Hepatocyte (in vitro differentiated cells): ENCODE measurements at regions not wholly inside any gene's neighbourhood (a gene's known extent, or its start where the extent isn't known, plus 50 kb on each side); places are given as distances from the start of the nearest gene placed in this dataset.

Source experiments
- EZH2 ChIP-seq: fragments of 200-600 bp; sonication (generic); IDR thresholded peaks from 2 replicates; pipeline ENCODE4 v1.6.1; 2016; ENCODE audit warnings: antibody characterized with exemption, mild to moderate bottlenecking, borderline replicate concordance
- EZH2phosphoT487 ChIP-seq: fragments of 200-600 bp; sonication (generic); IDR thresholded peaks from one replicate; pipeline ENCODE4 v1.6.1; 2018; ENCODE audit warnings: antibody characterized with exemption, mild to moderate bottlenecking, low read depth, moderate library complexity; ENCODE audit not compliant: unreplicated experiment, severe bottlenecking
- TF ChIP-seq, protein P1 (sequence below): fragments of 200-600 bp; sonication (generic); IDR thresholded peaks from 2 replicates; pipeline ENCODE4 v1.5.1; 2016; ENCODE audit warnings: antibody characterized with exemption, mild to moderate bottlenecking; ENCODE audit not compliant: poor library complexity

DNA sequence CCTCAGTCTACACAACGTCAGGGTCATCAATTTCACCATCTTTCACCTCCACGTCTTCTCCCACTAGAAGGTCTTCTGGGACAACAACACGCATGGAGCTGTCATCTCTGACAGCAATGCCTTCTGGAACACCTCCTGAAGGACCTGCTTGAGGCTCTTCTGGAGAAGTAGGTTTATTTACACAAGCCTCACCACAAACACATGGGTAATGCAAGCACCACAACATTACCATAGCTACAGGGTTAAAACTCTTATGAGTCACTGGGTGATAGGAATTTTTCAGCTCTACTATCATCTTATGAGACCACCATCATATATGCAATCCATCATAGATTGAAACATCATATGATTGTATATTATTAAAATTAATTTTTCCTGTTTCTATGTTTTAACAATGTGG is 215.4 kb downstream of the CHD9NB start:
- TF ChIP-seq, protein P1, sequence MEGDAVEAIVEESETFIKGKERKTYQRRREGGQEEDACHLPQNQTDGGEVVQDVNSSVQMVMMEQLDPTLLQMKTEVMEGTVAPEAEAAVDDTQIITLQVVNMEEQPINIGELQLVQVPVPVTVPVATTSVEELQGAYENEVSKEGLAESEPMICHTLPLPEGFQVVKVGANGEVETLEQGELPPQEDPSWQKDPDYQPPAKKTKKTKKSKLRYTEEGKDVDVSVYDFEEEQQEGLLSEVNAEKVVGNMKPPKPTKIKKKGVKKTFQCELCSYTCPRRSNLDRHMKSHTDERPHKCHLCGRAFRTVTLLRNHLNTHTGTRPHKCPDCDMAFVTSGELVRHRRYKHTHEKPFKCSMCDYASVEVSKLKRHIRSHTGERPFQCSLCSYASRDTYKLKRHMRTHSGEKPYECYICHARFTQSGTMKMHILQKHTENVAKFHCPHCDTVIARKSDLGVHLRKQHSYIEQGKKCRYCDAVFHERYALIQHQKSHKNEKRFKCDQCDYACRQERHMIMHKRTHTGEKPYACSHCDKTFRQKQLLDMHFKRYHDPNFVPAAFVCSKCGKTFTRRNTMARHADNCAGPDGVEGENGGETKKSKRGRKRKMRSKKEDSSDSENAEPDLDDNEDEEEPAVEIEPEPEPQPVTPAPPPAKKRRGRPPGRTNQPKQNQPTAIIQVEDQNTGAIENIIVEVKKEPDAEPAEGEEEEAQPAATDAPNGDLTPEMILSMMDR, result no peak
- no peak for TF ChIP-seq EZH2
- TF ChIP-seq EZH2phosphoT487, result no peak
